ENCODE measurements at regions not wholly inside any gene's neighbourhood (a gene's known extent, or its start where the extent isn't known, plus 50 kb on each side); places are given as distances from the start of the nearest gene placed in this dataset.

- in situ Hi-C loops (cut with HindIII; ENCODE audit: low pct_ligation_motif_present, low pct_unique_long_range_greater_than_20kb, low sequenced_read_pairs), result no loop called here
- DNase-seq, result no peak
These were observed 239.2 kb downstream of the MSRB3 start for GRCh38 chr12:65517656-65518210.

- DNase-seq, result no peak
- in situ Hi-C loops (cut with HindIII; ENCODE audit: low pct_ligation_motif_present, low pct_unique_long_range_greater_than_20kb, low sequenced_read_pairs), result no loop called here
These were observed 240.3 kb downstream of the MSRB3 start for GRCh38 chr12:65518771-65519170.

- in situ Hi-C loops (cut with HindIII; ENCODE audit: low pct_ligation_motif_present, low pct_unique_long_range_greater_than_20kb, low sequenced_read_pairs), result no loop called here
- DNase-seq, result no peak
These were observed 242.2 kb downstream of the MSRB3 start for GRCh38 chr12:65520658-65521057.

- no peak for DNase-seq
- in situ Hi-C loops (cut with HindIII; ENCODE audit: low pct_ligation_motif_present, low pct_unique_long_range_greater_than_20kb, low sequenced_read_pairs), result no loop called here
These were observed 244.7 kb downstream of the MSRB3 start for GRCh38 chr12:65522956-65523860.

GRCh38 chr12:65524666-65525065 lies 246.2 kb downstream of the MSRB3 start:
- in situ Hi-C loops (cut with HindIII; ENCODE audit: low pct_ligation_motif_present, low pct_unique_long_range_greater_than_20kb, low sequenced_read_pairs), result no loop called here
- DNase-seq, result no peak

- in situ Hi-C loops (cut with HindIII; ENCODE audit: low pct_ligation_motif_present, low pct_unique_long_range_greater_than_20kb, low sequenced_read_pairs), result no loop called here
- no peak for DNase-seq
These were observed 247.1 kb downstream of the MSRB3 start for GRCh38 chr12:65525491-65526141.

GRCh38 chr12:65526311-65526710 lies 247.8 kb downstream of the MSRB3 start:
- no peak for DNase-seq
- in situ Hi-C loops (cut with HindIII; ENCODE audit: low pct_ligation_motif_present, low pct_unique_long_range_greater_than_20kb, low sequenced_read_pairs), result no loop called here

GRCh38 chr12:65528127-65528526 lies 249.6 kb downstream of the MSRB3 start:
- in situ Hi-C loops (cut with HindIII; ENCODE audit: low pct_ligation_motif_present, low pct_unique_long_range_greater_than_20kb, low sequenced_read_pairs), result no loop called here
- no peak for DNase-seq

GRCh38 chr12:65529106-65529505 lies 250.6 kb downstream of the MSRB3 start:
- DNase-seq, result no peak
- in situ Hi-C loops (cut with HindIII; ENCODE audit: low pct_ligation_motif_present, low pct_unique_long_range_greater_than_20kb, low sequenced_read_pairs), result no loop called here

GRCh38 chr12:65529771-65530435 lies 251.4 kb downstream of the MSRB3 start:
- no peak for DNase-seq

GRCh38 chr12:65532162-65532561 lies 253.7 kb downstream of the MSRB3 start:
- no peak for DNase-seq
- in situ Hi-C loops (cut with HindIII; ENCODE audit: low pct_ligation_motif_present, low pct_unique_long_range_greater_than_20kb, low sequenced_read_pairs), result no loop called here

More at GRCh38 chr12:65529771-65530435, 251.4 kb downstream of the MSRB3 start:
- in situ Hi-C loops (cut with HindIII; ENCODE audit: low pct_ligation_motif_present, low pct_unique_long_range_greater_than_20kb, low sequenced_read_pairs), result no loop called here

- DNase-seq, result no peak
These were observed 254.3 kb downstream of the MSRB3 start for GRCh38 chr12:65532764-65533163.

GRCh38 chr12:65533177-65533883 lies 254.8 kb downstream of the MSRB3 start:
- DNase-seq, result no peak
- in situ Hi-C loops (cut with HindIII; ENCODE audit: low pct_ligation_motif_present, low pct_unique_long_range_greater_than_20kb, low sequenced_read_pairs), result no loop called here

More at GRCh38 chr12:65532764-65533163, 254.3 kb downstream of the MSRB3 start:
- in situ Hi-C loops (cut with HindIII; ENCODE audit: low pct_ligation_motif_present, low pct_unique_long_range_greater_than_20kb, low sequenced_read_pairs), result no loop called here

- in situ Hi-C loops (cut with HindIII; ENCODE audit: low pct_ligation_motif_present, low pct_unique_long_range_greater_than_20kb, low sequenced_read_pairs), result no loop called here
These were observed 255.9 kb downstream of the MSRB3 start for GRCh38 chr12:65534238-65534841.

GRCh38 chr12:65535946-65536345 lies 257.5 kb downstream of the MSRB3 start:
- in situ Hi-C loops (cut with HindIII; ENCODE audit: low pct_ligation_motif_present, low pct_unique_long_range_greater_than_20kb, low sequenced_read_pairs), result no loop called here
- peak; percentile 36 for DNase-seq

More at GRCh38 chr12:65534238-65534841, 255.9 kb downstream of the MSRB3 start:
- no peak for DNase-seq

GRCh38 chr12:65536351-65536750 lies 257.9 kb downstream of the MSRB3 start:
- in situ Hi-C loops (cut with HindIII; ENCODE audit: low pct_ligation_motif_present, low pct_unique_long_range_greater_than_20kb, low sequenced_read_pairs), result no loop called here
- DNase-seq, result no peak

GRCh38 chr12:65536876-65537681 lies 258.6 kb downstream of the MSRB3 start:
- in situ Hi-C loops (cut with HindIII; ENCODE audit: low pct_ligation_motif_present, low pct_unique_long_range_greater_than_20kb, low sequenced_read_pairs), result no loop called here
- peak; percentile 100 for DNase-seq
